ENCODE measurements at regions not wholly inside any gene's neighbourhood (a gene's known extent, or its start where the extent isn't known, plus 50 kb on each side); places are given as distances from the start of the nearest gene placed in this dataset.

DNA sequence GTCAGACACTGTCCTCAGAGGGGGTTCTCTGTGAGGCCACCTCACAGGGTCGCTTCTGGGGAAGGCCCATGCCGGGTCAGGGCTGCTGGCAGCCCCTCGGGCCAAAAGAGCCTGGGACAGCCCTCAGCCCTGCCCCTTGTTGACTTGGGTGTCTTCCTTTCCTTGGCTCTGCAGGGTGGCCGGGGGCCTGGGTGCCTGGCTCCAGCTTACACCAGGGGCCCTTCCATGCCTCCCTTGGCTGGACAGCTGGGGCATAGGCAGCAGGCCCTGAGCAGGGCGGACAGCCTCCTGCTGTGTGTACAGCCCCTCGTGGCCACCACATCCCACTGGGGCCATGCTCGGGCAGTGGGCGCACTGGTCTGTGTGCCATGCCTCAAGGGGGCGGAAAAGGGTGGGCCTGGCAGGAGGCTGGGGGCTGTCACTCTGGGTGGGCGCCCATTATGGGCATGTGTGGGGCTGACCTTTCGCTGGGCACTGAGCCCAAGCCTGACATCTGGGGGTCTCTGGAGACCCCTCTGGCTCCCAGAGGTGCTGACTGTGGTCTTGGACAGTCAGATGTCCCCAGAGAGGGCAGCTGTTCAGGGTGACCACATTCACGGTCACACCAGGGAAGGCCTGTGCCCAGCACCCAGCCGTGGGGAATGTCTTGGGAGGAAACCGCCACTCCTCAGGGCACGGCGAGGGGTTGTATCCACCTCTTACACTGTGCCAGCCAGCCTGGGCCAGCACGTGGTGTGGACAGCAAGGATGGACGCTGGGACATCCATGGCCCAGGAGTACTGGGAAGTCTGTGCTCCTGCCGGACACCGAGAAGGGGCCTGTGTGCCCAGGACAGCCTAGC lies 313.3 kb downstream of the TMEM121 start:
- H3K36me3 ChIP-seq: no peaks in the 10 kb centered on the region
- H3K4me3 ChIP-seq (ENCODE audit: low read depth, low read length): no peak overlapping the region
- no peaks in the 10 kb centered on the region for H3K9me3 ChIP-seq (ENCODE audit: severe bottlenecking)
- H3K27me3 ChIP-seq (ENCODE audit: insufficient read depth, low read depth, severe bottlenecking): peaks cover 98% of the 10 kb centered on the region
- DNase-seq: no peak
- TF ChIP-seq, protein P1, sequence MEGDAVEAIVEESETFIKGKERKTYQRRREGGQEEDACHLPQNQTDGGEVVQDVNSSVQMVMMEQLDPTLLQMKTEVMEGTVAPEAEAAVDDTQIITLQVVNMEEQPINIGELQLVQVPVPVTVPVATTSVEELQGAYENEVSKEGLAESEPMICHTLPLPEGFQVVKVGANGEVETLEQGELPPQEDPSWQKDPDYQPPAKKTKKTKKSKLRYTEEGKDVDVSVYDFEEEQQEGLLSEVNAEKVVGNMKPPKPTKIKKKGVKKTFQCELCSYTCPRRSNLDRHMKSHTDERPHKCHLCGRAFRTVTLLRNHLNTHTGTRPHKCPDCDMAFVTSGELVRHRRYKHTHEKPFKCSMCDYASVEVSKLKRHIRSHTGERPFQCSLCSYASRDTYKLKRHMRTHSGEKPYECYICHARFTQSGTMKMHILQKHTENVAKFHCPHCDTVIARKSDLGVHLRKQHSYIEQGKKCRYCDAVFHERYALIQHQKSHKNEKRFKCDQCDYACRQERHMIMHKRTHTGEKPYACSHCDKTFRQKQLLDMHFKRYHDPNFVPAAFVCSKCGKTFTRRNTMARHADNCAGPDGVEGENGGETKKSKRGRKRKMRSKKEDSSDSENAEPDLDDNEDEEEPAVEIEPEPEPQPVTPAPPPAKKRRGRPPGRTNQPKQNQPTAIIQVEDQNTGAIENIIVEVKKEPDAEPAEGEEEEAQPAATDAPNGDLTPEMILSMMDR (IDR thresholded peaks at IDR 0.05; ENCODE audit: low read depth, low read length): no peak
- no peak overlapping the region for H3K27ac ChIP-seq

DNA sequence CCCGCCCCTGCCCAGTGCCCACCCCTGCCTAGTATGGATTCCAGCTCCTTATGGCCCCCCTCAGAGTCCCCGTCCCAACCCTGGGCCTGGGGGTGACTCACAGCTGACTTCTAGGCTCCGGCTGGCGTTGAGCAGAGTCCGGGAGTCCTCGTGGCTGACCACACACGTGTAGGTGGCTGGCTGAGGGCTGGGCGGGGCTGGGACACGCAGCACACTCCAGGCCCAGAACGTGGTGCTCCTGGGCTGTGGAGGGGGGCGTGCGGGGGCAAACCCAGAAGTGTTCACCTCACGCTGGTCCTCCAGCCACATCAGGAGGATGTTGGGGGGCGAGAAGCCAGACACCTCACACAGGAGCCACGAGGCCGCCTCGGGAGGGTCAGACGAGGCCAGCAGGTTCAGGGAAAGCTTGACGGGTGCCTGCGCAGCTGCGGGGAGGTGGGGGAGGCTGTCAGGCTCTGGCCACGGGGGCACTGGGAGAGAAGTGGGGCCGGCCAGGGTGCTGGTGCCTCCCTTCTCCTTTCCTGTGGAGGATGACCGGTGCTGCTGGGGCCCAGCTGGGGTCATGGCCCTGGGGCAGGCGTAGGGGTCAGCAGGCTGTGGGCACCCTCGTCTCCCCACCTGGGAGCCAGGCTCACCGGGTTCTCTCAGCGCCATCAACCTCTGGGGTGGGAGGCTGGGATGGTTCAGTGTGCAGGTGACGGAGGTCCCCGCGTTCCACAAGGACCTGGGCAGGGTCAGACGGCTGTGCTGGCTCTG lies 314.1 kb downstream of the TMEM121 start:
- H3K4me3 ChIP-seq (ENCODE audit: low read depth, low read length): no peak overlapping the region
- H3K36me3 ChIP-seq: no peaks in the 10 kb centered on the region
- no peaks in the 10 kb centered on the region for H3K9me3 ChIP-seq (ENCODE audit: severe bottlenecking)
- TF ChIP-seq, protein P1 (IDR thresholded peaks at IDR 0.05; ENCODE audit: low read depth, low read length): no peak
- peaks cover 97% of the 10 kb centered on the region for H3K27me3 ChIP-seq (ENCODE audit: insufficient read depth, low read depth, severe bottlenecking)
- no peak for DNase-seq
- H3K27ac ChIP-seq: no peak overlapping the region

DNA sequence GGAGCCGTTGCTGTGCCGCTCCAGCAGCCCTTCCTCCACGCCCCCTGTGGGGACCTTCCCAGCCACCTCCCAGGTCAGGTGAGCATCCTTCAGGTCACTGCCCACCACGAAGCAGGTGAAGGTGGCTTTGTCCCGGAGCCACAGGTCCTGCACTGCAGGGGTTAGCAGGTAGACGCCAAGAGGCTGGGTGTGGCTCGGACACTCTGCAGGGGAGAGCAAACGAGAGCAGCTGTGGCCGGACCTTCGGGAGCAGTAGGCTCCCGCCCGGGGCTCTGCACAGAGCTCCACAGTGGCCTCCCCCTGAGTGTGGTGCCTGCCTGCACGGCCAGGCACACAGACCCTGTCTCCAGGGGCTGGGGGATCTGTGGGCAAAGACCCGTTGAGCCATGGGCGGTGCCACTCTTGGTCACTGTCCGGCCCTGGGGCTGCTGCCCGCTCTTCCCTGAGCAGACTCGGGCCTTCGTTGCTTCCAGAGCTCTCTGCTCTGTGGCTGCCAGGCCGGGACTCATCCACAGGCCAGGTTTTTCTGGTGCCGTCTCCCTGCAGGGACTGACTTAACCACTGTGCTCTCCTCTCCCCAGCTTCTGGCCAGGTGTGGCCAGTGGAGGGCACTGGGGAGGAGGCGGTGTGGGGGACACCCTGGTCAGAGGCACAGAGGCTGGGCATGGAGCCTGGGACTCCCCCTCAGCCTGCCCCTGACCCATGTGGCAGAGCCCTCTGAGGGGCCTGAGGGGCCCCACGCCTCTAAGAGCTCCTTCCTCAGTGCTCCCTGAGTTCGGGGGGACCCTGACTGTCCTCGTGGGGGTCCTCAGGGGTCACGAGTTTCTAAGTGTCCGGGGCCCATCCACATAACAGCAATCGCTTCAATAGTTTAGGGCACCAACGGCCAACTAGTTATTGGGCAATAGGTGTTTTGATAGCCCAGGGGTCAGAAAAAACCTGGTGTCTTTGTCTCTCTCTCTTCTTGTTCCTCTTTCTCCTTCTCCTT lies 314.9 kb downstream of the TMEM121 start:
- H3K27ac ChIP-seq: no peak overlapping the region
- TF ChIP-seq, protein P1 (IDR thresholded peaks at IDR 0.05; ENCODE audit: low read depth, low read length): no peak
- peaks cover 97% of the 10 kb centered on the region for H3K27me3 ChIP-seq (ENCODE audit: insufficient read depth, low read depth, severe bottlenecking)
- no peaks in the 10 kb centered on the region for H3K9me3 ChIP-seq (ENCODE audit: severe bottlenecking)
- no peaks in the 10 kb centered on the region for H3K36me3 ChIP-seq
- DNase-seq: no peak
- no peak overlapping the region for H3K4me3 ChIP-seq (ENCODE audit: low read depth, low read length)

DNA sequence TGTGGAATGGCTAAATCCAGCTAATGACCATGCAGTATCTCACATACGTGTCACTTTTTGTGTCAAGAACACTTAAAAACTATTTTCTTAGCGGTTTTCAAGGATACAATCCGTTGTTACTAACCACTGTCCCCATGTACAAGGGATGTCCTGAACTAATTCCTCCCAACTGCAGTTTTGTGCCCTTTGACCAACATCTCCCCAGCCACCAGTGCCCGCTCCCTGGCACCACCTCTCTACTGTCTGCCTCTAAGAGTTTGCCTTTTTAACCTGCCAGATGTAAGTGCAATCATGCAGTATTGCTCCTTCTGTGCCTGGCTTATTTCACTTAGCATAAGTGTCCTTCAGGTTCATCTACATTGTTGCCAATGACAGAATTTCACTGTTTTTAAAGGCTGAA lies 315.7 kb downstream of the TMEM121 start:
- H3K9me3 ChIP-seq (ENCODE audit: severe bottlenecking): no peaks in the 10 kb centered on the region

More for the DNA sequence above, 315.7 kb downstream of the TMEM121 start:
- TF ChIP-seq, protein P1 (IDR thresholded peaks at IDR 0.05; ENCODE audit: low read depth, low read length): no peak
- no peak overlapping the region for H3K4me3 ChIP-seq (ENCODE audit: low read depth, low read length)
- H3K27me3 ChIP-seq (ENCODE audit: insufficient read depth, low read depth, severe bottlenecking): peaks cover 97% of the 10 kb centered on the region
- no peaks in the 10 kb centered on the region for H3K36me3 ChIP-seq
- H3K27ac ChIP-seq: no peak overlapping the region
- DNase-seq: no peak
